HG03139 (cell line): ENCODE measurements at regions not wholly inside any gene's neighbourhood (a gene's known extent, or its start where the extent isn't known, plus 50 kb on each side); places are given as distances from the start of the nearest gene placed in this dataset.
A peak's percentile ranks its signal among the peaks of the same experiment; 100 is the strongest.

Source experiments
- ATAC-seq: cut with Tn5 transposase; IDR thresholded peaks from one replicate; pipeline ENCODE4 v1.9.1; 2021; ENCODE audit not compliant: unreplicated experiment

DNA sequence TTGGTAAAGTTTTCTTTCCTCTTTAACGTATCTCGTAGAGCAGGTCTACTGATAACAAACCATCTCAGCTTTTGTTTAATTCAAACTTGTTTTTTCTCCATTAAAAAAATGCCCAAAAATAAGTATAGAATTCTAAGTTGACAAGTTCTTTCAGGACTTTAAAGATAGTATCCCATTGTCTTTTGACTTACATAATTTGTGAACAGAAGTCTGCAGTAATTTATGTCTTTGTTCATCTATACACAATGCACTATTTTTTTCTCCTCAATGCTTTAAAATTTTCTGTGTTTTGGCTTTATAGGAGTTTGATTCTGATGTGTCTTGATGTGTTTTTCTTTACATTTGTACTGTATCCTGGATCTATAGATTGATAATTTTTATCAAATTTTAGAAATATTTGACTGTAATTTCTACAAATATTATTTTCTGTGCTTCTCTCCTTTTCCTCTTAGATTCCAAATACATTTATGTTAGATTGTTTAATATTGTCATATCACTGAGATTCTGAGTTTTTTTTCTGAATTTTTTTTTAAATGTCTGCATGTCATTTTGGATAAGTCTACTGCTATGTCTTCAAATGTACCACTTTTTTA lies 143.3 kb downstream of the FTCDNL1 start:
- no peak for ATAC-seq

GRCh38 chr2:199705538-199705937 lies 145.5 kb downstream of the FTCDNL1 start:
- no peak for ATAC-seq

DNA sequence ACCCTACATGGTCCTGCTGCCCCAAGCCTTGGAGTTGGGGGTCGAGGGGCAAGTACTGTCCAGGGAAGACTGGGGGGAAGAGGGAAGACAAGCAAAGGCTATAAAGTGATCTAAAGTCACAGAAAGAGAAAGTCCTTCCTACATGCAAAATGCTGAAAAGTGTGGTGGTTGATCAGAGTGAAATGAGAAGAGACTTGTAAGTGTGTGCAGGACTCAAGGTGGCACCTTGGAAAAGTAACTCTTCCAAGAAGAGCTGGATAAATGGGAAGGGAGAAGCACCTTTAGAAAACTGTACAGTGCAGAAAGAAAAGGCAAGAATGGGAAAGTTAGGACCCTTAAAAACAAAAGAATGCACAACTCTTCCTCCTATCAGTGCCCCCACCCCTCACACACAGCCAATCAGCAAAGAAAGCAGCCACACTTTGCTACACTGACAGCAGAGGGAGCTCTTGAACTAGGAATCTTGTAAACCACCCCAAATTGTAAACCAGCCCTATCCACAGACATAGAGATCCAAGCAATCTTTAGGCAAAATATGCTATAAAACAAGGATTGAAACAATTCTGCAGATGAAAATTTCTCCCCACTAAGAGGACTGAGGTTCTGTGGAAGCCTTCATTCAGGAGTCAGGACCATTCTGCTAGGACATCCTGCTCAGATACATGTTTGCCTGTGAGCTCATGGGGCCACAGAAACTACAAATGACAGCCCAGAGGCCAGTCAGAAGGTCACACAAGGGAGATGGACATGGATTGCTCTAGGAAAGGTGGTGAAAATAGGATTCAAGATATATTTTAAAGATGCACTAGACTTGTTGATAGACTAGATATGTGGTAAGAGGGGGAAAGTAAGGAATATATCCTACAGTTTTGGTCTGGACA lies 146.4 kb downstream of the FTCDNL1 start:
- no peak for ATAC-seq

DNA sequence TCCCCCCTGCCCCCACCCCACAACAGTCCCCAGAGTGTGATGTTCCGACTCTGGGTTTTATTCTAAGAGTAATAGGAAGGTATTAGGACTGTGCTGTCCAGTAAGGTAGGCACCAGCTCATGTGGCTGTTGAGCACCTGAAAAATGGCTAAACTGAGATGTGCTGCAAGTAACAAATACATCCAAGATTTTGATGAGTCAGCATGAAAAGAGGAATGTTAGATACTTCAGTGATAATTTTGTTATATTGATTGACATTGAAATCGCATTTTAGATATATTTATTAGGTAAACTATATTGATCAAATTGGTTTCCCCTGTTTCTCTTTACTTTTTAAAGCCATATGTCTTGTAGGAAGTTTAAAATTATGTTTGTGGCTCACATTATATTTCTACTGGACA lies 147.8 kb downstream of the FTCDNL1 start:
- ATAC-seq: no peak

- no peak for ATAC-seq
Measured at GRCh38 chr2:199697469-199697868, 153.5 kb downstream of the FTCDNL1 start.

DNA sequence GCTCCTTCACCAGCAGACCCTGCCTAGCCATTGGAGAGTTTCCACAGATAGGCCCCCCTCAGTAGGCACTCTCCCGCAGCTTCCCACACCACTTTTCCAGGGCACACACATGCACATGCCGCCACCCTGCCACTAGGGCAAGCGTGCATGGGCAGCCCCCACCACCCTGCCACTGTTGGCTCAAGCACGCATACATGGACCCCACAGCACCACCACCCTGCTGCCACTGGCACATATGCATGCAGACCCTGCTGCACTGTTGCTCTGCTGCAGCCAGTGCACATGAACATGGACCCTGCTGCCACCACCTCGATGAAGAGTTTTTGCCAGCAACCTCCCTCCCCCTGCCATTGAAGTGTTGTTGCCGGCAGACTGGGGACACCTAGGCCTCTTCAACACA lies 154.9 kb downstream of the FTCDNL1 start:
- ATAC-seq: no peak

GRCh38 chr2:199693861-199694260 lies 157.1 kb downstream of the FTCDNL1 start:
- ATAC-seq: no peak

DNA sequence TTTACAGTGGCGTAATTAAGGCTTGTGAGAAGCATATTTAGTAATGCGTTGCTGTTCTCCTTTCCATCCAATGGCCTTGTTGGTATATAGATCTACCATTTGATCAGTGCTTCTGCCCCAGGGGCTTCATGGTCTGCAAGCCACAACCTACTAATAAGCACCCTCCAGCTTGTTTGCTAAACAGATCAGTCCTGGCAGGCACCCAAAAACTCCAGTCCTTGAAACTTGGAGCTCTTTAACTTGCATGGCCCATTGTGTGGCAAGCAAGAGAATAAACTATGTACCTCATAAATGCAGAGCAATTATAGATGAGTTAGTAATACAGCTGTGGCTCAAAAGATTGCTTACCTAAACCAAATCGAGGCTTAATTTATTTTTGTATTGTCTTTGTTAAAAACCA lies 158.5 kb downstream of the FTCDNL1 start:
- no peak for ATAC-seq

- ATAC-seq: no peak
Measured at GRCh38 chr2:199690225-199690624, 160.8 kb downstream of the FTCDNL1 start.

DNA sequence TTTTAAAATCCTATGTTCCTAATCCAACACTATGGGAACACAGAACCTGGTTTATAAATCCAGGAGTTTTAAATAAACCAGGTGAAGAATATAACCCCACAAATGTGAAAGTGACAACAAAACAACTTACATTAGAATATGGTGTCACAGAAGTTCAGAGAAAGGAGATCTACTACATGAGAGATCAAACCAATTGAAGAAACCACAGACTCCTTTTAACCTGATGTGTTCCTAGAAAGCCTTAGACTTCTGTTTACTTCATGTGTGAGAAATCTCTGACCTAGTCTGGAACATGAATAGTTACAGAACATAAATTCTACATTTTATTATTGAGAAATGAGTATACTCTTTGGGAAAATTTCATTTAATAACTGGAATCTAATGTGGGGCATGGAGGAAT lies 165.3 kb downstream of the FTCDNL1 start:
- no peak for ATAC-seq

DNA sequence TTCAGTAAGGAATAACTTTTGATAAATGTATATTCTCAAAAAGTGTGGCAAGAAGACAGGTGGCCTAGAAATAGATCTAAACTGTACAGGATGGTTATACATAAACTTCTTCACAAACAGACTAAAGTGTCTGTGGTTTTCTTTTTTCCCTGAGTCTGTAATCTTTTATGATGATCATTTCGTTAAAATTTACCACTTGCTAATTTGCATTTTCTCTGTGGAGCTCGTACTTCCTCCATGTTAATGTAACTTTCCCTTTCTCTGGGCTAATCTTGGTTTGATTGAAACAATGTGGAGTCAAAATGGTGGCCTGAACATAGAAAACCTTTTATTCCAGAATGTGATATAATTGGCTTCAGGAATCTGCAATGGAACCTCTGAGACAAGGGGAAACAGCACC lies 166.2 kb downstream of the FTCDNL1 start:
- ATAC-seq: peak; percentile 61

GRCh38 chr2:199684168-199684567 lies 166.8 kb downstream of the FTCDNL1 start:
- no peak for ATAC-seq

DNA sequence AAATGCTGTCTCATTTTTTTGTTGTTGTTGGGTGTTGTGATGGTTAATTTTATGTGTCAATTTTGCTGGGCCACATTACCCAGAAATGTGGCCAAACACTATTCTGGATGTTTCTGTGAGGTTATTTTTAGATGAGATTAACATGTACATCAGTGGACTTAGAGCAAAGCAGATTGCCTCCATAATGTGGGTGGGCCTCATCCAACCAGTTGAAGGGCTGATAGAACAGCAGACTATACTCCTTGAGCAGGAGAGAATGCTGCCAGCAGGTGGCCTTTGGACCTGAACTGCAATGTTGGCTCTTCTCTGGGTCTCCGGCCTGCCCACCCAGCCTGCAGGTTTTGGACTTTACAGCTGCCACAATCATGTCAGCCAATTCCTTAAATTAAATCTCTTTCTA lies 169.0 kb downstream of the FTCDNL1 start:
- ATAC-seq: no peak

DNA sequence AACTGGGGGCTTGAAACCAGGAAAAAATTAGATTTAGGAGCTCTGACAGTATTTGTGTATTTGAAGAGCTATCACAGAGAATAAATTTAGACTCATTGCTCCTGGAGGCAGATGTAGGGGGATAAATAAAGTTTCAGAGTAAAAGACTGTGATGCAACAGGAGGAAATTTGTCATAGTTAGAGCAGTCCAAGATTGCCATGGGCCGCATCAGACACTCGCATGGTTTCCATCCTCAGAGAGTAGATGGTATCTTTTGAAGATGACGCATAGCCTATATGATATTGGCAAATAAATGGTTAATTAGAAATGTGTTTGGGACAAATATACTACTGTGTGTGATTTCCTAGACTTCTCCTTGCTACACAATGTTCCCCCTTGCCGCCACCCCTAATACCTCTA lies 170.5 kb downstream of the FTCDNL1 start:
- ATAC-seq: no peak

DNA sequence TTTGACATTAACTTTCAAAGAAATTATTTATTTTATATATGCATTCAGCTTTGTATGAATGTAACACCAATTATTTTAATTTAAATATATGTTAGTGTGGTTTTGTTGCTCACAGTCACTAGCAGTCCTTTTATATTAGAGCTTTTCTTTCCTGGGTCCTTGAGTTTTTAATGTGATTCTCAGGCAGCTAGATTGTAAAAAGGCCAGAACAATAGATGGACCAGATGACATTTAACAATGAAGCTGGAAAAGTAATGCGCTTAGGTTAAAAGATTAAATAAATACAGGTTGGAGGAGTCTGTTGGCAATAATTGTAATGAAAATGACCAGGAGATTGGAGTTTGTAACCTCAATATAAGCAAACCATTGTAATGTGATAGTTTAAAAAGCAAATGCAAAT lies 171.1 kb downstream of the FTCDNL1 start:
- ATAC-seq: no peak

GRCh38 chr2:199677881-199678280 lies 173.1 kb downstream of the FTCDNL1 start:
- ATAC-seq: no peak

- ATAC-seq: no peak
Measured at GRCh38 chr2:199668645-199669044, 182.3 kb downstream of the FTCDNL1 start.

GRCh38 chr2:199663157-199663556 lies 187.8 kb downstream of the FTCDNL1 start:
- no peak for ATAC-seq

GRCh38 chr2:199662255-199662654 lies 188.7 kb downstream of the FTCDNL1 start:
- no peak for ATAC-seq

- ATAC-seq: no peak
Measured at GRCh38 chr2:199660167-199660566, 190.8 kb downstream of the FTCDNL1 start.

DNA sequence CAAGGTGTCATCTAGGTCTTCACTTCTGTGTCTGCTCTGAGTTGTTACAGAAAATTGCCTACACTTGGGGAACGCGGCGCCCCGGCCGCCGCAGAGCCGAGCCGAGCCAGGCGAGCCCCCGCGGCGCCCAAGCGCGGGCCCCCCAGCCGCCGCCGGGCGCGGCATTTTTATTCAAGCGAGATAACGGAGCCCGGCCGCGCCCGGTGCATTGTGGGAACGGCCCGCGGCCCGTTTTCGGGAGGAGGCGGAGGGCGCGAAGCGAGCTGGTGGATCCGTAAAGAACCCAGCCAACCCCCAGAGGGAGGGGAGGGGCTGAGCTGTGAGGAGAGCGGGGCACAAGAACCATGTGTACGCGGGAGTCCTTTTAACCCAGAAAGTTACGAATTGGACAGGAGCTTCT lies 191.8 kb downstream of the FTCDNL1 start:
- ATAC-seq: no peak

- ATAC-seq: peak; percentile 65
Measured at GRCh38 chr2:199646439-199646838, 188.7 kb upstream of the SATB2 start.

- ATAC-seq: no peak
Measured at GRCh38 chr2:199631129-199631528, 173.4 kb upstream of the SATB2 start.
